Neural cell (in vitro differentiated cells): ENCODE measurements at regions not wholly inside any gene's neighbourhood (a gene's known extent, or its start where the extent isn't known, plus 50 kb on each side); places are given as distances from the start of the nearest gene placed in this dataset.

ENCODE experiments used
- H2AFZ ChIP-seq: fragments of 200-600, 300-800 bp; sonication (generic), shearing (Covaris generic); 2 replicates; pipeline ENCODE4 v1.6.0; 2014; ENCODE audit warnings: low read depth, mild to moderate bottlenecking, antibody characterized with exemption, low read length, moderate library complexity
- H3F3A ChIP-seq: fragments of 200-600 bp; shearing (Covaris generic); 2 replicates; pipeline ENCODE4 v1.6.1; 2016; ENCODE audit warnings: mild to moderate bottlenecking, moderate library complexity, mixed read lengths, antibody characterized with exemption, low read length; ENCODE audit not compliant: insufficient read depth, poor library complexity, severe bottlenecking
- H3K27ac ChIP-seq: fragments of 200-600, 300-800 bp; sonication (generic), shearing (Covaris generic); 2 replicates; pipeline ENCODE4 v1.5.1; 2014; ENCODE audit warnings: mild to moderate bottlenecking, low read length, moderate library complexity
- H3K27me3 ChIP-seq: fragments of 300-800, 200-600 bp; sonication (generic), shearing (Covaris generic); 2 replicates; pipeline ENCODE4 v1.6.0; 2014; ENCODE audit warnings: mild to moderate bottlenecking, low read depth, low read length, moderate library complexity; ENCODE audit not compliant: insufficient read depth
- H3K36me3 ChIP-seq: fragments of 300-800, 200-600 bp; sonication (generic), shearing (Covaris generic); 2 replicates; pipeline ENCODE4 v1.5.1; 2014; ENCODE audit warnings: mild to moderate bottlenecking, antibody characterized with exemption, low read length, moderate library complexity; ENCODE audit not compliant: insufficient read depth
- H3K4me2 ChIP-seq: fragments of 300-800, 200-600 bp; sonication (generic), shearing (Covaris generic); 2 replicates; pipeline ENCODE4 v1.6.0; 2014; ENCODE audit warnings: mild to moderate bottlenecking, low read length
- H3K4me3 ChIP-seq: fragments of 300-800, 200-600 bp; sonication (generic), shearing (Covaris generic); 2 replicates; pipeline ENCODE4 v1.5.1; 2014; ENCODE audit warnings: mild to moderate bottlenecking, low read length, moderate library complexity
- H3K79me2 ChIP-seq: fragments of 200-600 bp; shearing (Covaris generic); replicated peaks from 2 replicates; pipeline ENCODE4 v1.6.0; 2014; ENCODE audit warnings: mild to moderate bottlenecking, low read length, moderate library complexity; ENCODE audit not compliant: insufficient read depth
- H3K9ac ChIP-seq: fragments of 300-800, 200-600 bp; sonication (generic), shearing (Covaris generic); 2 replicates; pipeline ENCODE4 v1.6.1; 2016; ENCODE audit warnings: mild to moderate bottlenecking, low read length, mixed read lengths
- H3K9me2 ChIP-seq: fragments of 200-600 bp; shearing (Covaris generic); 2 replicates; pipeline ENCODE4 v1.6.1; 2016; ENCODE audit warnings: mild to moderate bottlenecking, low read length, mixed read lengths; ENCODE audit not compliant: insufficient read depth
- H3K9me3 ChIP-seq: fragments of 200-600, 300-800 bp; sonication (generic), shearing (Covaris generic); 2 replicates; pipeline ENCODE4 v1.6.1; 2016; ENCODE audit warnings: mild to moderate bottlenecking, mixed run types, low read length, moderate library complexity, mixed read lengths
- H4K20me1 ChIP-seq: fragments of 200-600 bp; shearing (Covaris generic); 2 replicates; pipeline ENCODE4 v1.6.1; 2016; ENCODE audit warnings: mild to moderate bottlenecking, mixed run types; ENCODE audit not compliant: insufficient read depth
- CTCF ChIP-seq: fragments of 450-650 bp; IDR thresholded peaks from 2 replicates; pipeline ENCODE4 v1.5.1; 2014; ENCODE audit warnings: antibody characterized with exemption, mild to moderate bottlenecking, moderate library complexity; ENCODE audit not compliant: poor library complexity, severe bottlenecking
- EP300 ChIP-seq: fragments of 450-650 bp; conservative IDR thresholded peaks from 2 replicates; pipeline ENCODE4 v1.6.1; 2014; ENCODE audit warnings: antibody characterized with exemption, mild to moderate bottlenecking, moderate library complexity; ENCODE audit not compliant: poor library complexity, severe bottlenecking
- EZH2 ChIP-seq: fragments of 200-600, 300-800 bp; shearing (Covaris generic), sonication (generic); IDR thresholded peaks from 2 replicates; pipeline ENCODE4 v1.6.1; 2014; ENCODE audit warnings: antibody characterized with exemption, low read length, borderline replicate concordance, mild to moderate bottlenecking; ENCODE audit not compliant: insufficient read depth, poor library complexity, severe bottlenecking
- MXI1 ChIP-seq: fragments of 450-650 bp; conservative IDR thresholded peaks from 2 replicates; pipeline ENCODE4 v1.6.1; 2014; ENCODE audit warnings: antibody characterized with exemption, mild to moderate bottlenecking; ENCODE audit not compliant: poor library complexity, severe bottlenecking
- POLR2AphosphoS5 ChIP-seq: IDR thresholded peaks from 2 replicates; pipeline ENCODE4 v1.6.1; 2012
- RAD21 ChIP-seq: fragments of 450-650 bp; conservative IDR thresholded peaks from 2 replicates; pipeline ENCODE4 v1.6.1; 2014; ENCODE audit warnings: antibody characterized with exemption, mild to moderate bottlenecking, moderate library complexity
- REST ChIP-seq: IDR thresholded peaks from 2 replicates; pipeline ENCODE4 v1.6.1; 2012; ENCODE audit warnings: borderline replicate concordance
- SMC3 ChIP-seq: fragments of 450-650 bp; conservative IDR thresholded peaks from 2 replicates; pipeline ENCODE4 v1.6.1; 2014; ENCODE audit warnings: antibody characterized with exemption, mild to moderate bottlenecking, moderate library complexity; ENCODE audit not compliant: poor library complexity
- TAF1 ChIP-seq: IDR thresholded peaks from 2 replicates; pipeline ENCODE4 v1.6.1; 2012; ENCODE audit warnings: low read depth

GRCh38 chr3:23029001-23029400 lies 174.1 kb upstream of the UBE2E2 start:
- Histone ChIP-seq H3K9me3 (no peaks in the 10 kb centered on the region), H3K27me3 (no peaks in the 10 kb centered on the region), H3K9ac (no peak overlapping the region), H3K4me3 (no peak overlapping the region), H3K79me2 (no peaks in the 10 kb centered on the region), H2AFZ (no peak overlapping the region), H3K4me2 (no peak overlapping the region), H3K27ac (no peak overlapping the region), H4K20me1 (no peaks in the 10 kb centered on the region), H3F3A (no peaks in the 10 kb centered on the region), H3K9me2 (no peaks in the 10 kb centered on the region), H3K36me3 (no peaks in the 10 kb centered on the region)
- TF ChIP-seq MXI1 (no peak), EZH2 (no peak), TAF1 (no peak), RAD21 (no peak), EP300 (no peak), CTCF (no peak)

GRCh38 chr3:23035927-23036640 lies 167.0 kb upstream of the UBE2E2 start:
- no peak for TF ChIP-seq MXI1
- TF ChIP-seq EP300: no peak
- TF ChIP-seq TAF1: no peak
- TF ChIP-seq CTCF: no peak
- TF ChIP-seq REST: no peak
- no peak for TF ChIP-seq RAD21
- TF ChIP-seq EZH2: no peak
- TF ChIP-seq POLR2AphosphoS5: no peak
- no peak for TF ChIP-seq SMC3
- no peaks in the 10 kb centered on the region for H3F3A ChIP-seq
- no peak overlapping the region for H3K9ac ChIP-seq
- no peaks in the 10 kb centered on the region for H3K9me2 ChIP-seq
- H3K27me3 ChIP-seq: no peaks in the 10 kb centered on the region
- H3K4me2 ChIP-seq: no peak overlapping the region
- no peaks in the 10 kb centered on the region for H3K36me3 ChIP-seq
- H3K9me3 ChIP-seq: no peaks in the 10 kb centered on the region
- H3K79me2 ChIP-seq: no peaks in the 10 kb centered on the region
- H3K27ac ChIP-seq: no peak overlapping the region
- H2AFZ ChIP-seq: no peak overlapping the region
- H3K4me3 ChIP-seq: no peak overlapping the region
- H4K20me1 ChIP-seq: no peaks in the 10 kb centered on the region
